Thymus (tissue), 11 donors: ENCODE measurements at regions not wholly inside any gene's neighbourhood (a gene's known extent, or its start where the extent isn't known, plus 50 kb on each side); places are given as distances from the start of the nearest gene placed in this dataset.

Experiments used
- DNase-seq, 9 donors: peaks; one replicate each; pipeline ENCODE4 v3.0.0-alpha.2; 2013; ENCODE audit warnings: low spot score in 9 of 9, low read depth in 6 of 9, missing footprints in 1 of 9
- H3K27ac ChIP-seq, 2 donors: one replicate each; pipeline ENCODE4 v1.5.1; 2013; ENCODE audit warnings: control low read depth in 1 of 2, low read depth in 1 of 2, low read length in 1 of 2, mild to moderate bottlenecking in 1 of 2, moderate library complexity in 1 of 2
- H3K27me3 ChIP-seq, 2 donors: one replicate each; pipeline ENCODE4 v1.5.1; 2013; ENCODE audit warnings: low read length in 1 of 2; ENCODE audit not compliant: control insufficient read depth in 2 of 2, insufficient read depth in 1 of 2
- H3K36me3 ChIP-seq, 2 donors: one replicate each; pipeline ENCODE4 v1.5.1; 2013; ENCODE audit warnings: low read length in 1 of 2, mild to moderate bottlenecking in 1 of 2, moderate library complexity in 1 of 2; ENCODE audit not compliant: control insufficient read depth in 2 of 2, insufficient read depth in 2 of 2
- H3K4me1 ChIP-seq, 2 donors: one replicate each; pipeline ENCODE4 v1.5.1; 2013; ENCODE audit warnings: low read length in 2 of 2; ENCODE audit not compliant: control insufficient read depth in 2 of 2, insufficient read depth in 2 of 2
- H3K4me3 ChIP-seq, 2 donors: one replicate each; pipeline ENCODE4 v1.5.1; 2013; ENCODE audit warnings: low read length in 2 of 2, control low read depth in 1 of 2, mild to moderate bottlenecking in 1 of 2
- H3K9me3 ChIP-seq, 2 donors: one replicate each; pipeline ENCODE4 v1.5.1; 2013; ENCODE audit warnings: low read length in 1 of 2, mild to moderate bottlenecking in 1 of 2; ENCODE audit not compliant: control insufficient read depth in 2 of 2, insufficient read depth in 1 of 2
- WGBS: extraction: QIAGEN DNeasy Blood & Tissue Kit; methylation state at CpG from one replicate; pipeline ENCODE4 v1.1.7; 2013; 5-methylcytosine and 5-hydroxymethylcytosine counted together
- donor health status: healthy.

DNA sequence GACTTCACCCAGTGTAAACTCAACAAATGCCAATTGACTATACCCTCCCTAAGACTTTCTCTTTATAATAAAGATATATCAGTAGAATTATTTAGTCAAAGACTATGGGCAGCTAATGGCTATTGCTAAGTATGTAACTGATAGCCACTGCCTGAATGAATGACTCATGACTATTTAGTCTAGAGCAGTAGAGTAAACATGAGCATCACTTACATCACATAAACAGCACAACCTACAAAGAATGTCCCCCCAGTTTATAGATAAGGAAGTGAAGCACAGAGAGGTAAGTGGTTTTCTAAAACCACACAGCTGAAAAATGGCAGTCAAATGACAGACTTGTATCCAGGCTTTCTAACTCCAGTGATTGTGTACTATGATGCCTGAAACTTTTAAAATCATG is 507.0 kb downstream of the PPARGC1A start:
- H3K27me3 ChIP-seq, result no peaks in the 10 kb centered on the region
- no peaks in the 10 kb centered on the region for H3K36me3 ChIP-seq
- H3K9me3 ChIP-seq, result no peaks in the 10 kb centered on the region
- H3K4me3 ChIP-seq, result no peak overlapping the region
- H3K4me1 ChIP-seq, result no peaks in the 10 kb centered on the region
- H3K27ac ChIP-seq, result no peak overlapping the region
- DNase-seq, result no peak

DNA sequence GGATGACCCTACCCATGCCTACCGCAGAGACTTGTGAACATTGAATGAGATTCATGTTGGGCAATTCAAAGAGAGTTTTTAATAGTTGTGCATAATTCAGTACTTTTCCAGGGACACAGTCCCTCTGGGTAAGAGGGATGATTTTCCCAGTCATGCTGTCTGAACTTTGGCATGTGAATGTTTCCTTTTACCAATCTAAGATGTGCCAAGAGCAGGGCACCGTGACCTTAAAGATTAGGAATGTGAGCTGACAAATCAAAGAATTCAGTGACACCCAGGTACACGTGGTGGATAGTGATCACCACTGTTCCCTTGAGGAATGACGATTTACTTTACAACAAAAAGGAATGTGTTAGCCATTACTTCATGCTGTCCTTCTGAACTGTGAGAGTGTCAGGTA is 515.6 kb downstream of the PPARGC1A start:
- Histone ChIP-seq H3K4me1 (no peaks in the 10 kb centered on the region), H3K4me3 (no peak overlapping the region), H3K9me3 (no peaks in the 10 kb centered on the region), H3K27me3 (no peaks in the 10 kb centered on the region), H3K27ac (no peak overlapping the region), H3K36me3 (no peaks in the 10 kb centered on the region)
- DNase-seq, result no peak
- WGBS, result 87% methylated on average over 4 of the region's 4 CpGs

- 72% methylated on average over 2 of the region's 2 CpGs for WGBS
- Histone ChIP-seq H3K27ac (no peak overlapping the region), H3K9me3 (no peaks in the 10 kb centered on the region), H3K4me1 (no peaks in the 10 kb centered on the region), H3K27me3 (no peaks in the 10 kb centered on the region), H3K4me3 (no peak overlapping the region), H3K36me3 (no peaks in the 10 kb centered on the region)
- no peak for DNase-seq
Measured at GRCh38 chr4:23373261-23373660, 516.6 kb downstream of the PPARGC1A start.

- H3K27ac ChIP-seq, result no peak overlapping the region
- H3K4me1 ChIP-seq, result no peaks in the 10 kb centered on the region
- H3K27me3 ChIP-seq, result no peaks in the 10 kb centered on the region
- H3K9me3 ChIP-seq, result no peaks in the 10 kb centered on the region
- DNase-seq, result no peak
- 93% methylated on average over 5 of the region's 5 CpGs for WGBS
- H3K4me3 ChIP-seq, result no peak overlapping the region
- no peaks in the 10 kb centered on the region for H3K36me3 ChIP-seq
Measured at GRCh38 chr4:23371533-23371932, 518.3 kb downstream of the PPARGC1A start.

DNA sequence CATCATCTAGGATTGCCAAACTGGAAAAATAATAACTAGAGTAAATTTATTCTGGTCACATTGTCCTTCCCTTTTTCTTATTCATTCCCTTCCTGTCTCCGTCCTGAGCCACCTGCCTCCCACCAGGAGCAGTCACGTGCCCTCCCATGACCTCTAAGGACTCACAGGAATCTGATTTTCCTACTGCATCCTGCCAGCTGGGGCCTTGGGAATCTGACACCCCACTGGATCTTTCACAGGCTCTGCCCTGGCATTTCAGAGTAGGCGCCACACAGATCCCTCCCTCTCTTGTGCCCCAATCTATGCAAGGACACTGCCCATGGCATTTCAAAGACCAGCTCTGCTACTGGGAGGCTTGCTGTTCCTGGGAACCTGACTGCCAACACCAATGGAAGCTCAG is 520.5 kb downstream of the PPARGC1A start:
- Histone ChIP-seq H3K36me3 (no peaks in the 10 kb centered on the region), H3K9me3 (no peaks in the 10 kb centered on the region), H3K27ac (no peak overlapping the region), H3K4me3 (no peak overlapping the region), H3K4me1 (no peaks in the 10 kb centered on the region), H3K27me3 (no peaks in the 10 kb centered on the region)
- no peak for DNase-seq
- 93% methylated on average over 3 of the region's 3 CpGs for WGBS

DNA sequence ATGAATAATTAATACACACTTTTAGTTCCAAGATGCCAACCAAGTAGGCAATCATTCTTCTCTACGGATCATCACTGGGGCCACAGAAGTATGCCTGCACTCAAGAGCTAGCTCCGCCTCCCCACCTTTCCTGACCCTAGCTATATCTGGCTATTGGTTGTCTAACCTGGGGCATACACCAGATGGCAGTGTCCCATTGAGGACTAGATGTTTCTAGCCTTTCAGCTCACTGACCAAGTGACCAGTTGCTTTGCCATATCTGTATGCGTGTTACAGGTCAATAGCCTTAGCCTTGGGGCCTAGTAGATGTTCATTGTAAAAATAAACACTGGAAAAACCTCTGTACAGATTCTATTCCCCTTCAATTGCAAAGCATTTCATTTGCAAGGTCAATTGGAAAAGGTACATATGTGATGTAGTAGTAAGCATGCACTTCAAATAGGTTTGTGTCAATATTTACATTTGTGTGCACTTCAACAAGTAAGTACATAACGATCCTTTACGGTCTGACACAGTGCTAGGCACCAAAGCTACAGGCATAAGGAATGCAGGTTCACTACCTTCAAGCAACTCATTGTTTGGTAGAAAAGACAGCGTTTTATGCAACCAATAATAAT is 521.7 kb downstream of the PPARGC1A start:
- H3K4me3 ChIP-seq, result no peak overlapping the region
- DNase-seq, result no peak
- H3K4me1 ChIP-seq, result no peaks in the 10 kb centered on the region
- WGBS, result 92% methylated on average over 6 of the region's 6 CpGs
- H3K36me3 ChIP-seq, result no peaks in the 10 kb centered on the region
- H3K27me3 ChIP-seq, result no peaks in the 10 kb centered on the region
- no peak overlapping the region for H3K27ac ChIP-seq
- no peaks in the 10 kb centered on the region for H3K9me3 ChIP-seq

DNA sequence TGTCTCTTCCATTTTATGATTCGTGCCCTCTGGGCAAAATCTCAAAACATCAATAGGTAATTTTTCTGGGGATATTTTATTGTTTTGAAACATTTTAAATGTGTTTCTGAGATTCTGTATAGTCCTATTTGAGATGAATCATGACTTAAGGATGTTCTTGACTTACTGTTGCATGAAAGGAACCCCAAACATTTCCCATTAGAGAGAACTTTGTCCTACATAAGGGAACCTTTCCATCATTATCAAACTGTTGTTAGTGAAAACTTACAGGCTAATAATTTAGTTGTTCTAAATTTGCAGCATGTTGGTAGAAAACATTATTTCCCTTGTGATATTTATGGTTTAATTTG is 523.3 kb downstream of the PPARGC1A start:
- H3K4me3 ChIP-seq, result no peak overlapping the region
- 94% methylated on average over 1 of the region's 1 CpG for WGBS
- no peaks in the 10 kb centered on the region for H3K4me1 ChIP-seq
- DNase-seq, result no peak
- no peaks in the 10 kb centered on the region for H3K36me3 ChIP-seq
- no peaks in the 10 kb centered on the region for H3K9me3 ChIP-seq
- no peak overlapping the region for H3K27ac ChIP-seq
- no peaks in the 10 kb centered on the region for H3K27me3 ChIP-seq

- H3K27ac ChIP-seq, result no peak overlapping the region
- H3K9me3 ChIP-seq, result no peaks in the 10 kb centered on the region
- H3K4me3 ChIP-seq, result no peak overlapping the region
- no peaks in the 10 kb centered on the region for H3K36me3 ChIP-seq
- H3K27me3 ChIP-seq, result no peaks in the 10 kb centered on the region
- DNase-seq, result no peak
- WGBS, result 96% methylated on average over 2 of the region's 2 CpGs
- no peaks in the 10 kb centered on the region for H3K4me1 ChIP-seq
Measured at GRCh38 chr4:23365871-23366556, 523.8 kb downstream of the PPARGC1A start.

DNA sequence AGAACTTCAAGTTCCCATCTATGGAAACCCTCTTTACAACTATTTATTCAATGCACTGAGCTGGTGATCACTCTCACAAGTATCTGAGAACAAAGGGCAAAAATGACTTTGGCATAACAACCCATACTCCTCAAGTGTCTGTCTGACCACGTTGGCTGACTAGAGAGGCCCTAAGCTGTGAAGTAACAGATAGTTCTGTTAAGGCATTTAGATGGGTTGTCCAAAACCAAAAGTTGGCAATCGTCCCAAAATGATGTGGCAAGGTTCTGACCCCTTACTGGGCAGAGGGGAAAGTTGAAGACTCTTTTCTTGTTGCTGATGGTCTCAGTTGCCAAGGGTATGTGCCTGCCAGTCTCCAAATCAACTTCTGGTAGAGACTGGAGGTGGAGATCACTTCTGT is 524.8 kb downstream of the PPARGC1A start:
- no peak overlapping the region for H3K4me3 ChIP-seq
- no peaks in the 10 kb centered on the region for H3K4me1 ChIP-seq
- H3K9me3 ChIP-seq, result peaks cover 0 to 7% of the 10 kb centered on the region in 2 donors
- DNase-seq, result no peak
- no peak overlapping the region for H3K27ac ChIP-seq
- H3K36me3 ChIP-seq, result no peaks in the 10 kb centered on the region
- H3K27me3 ChIP-seq, result no peaks in the 10 kb centered on the region
- WGBS, result 88% methylated on average over 2 of the region's 2 CpGs
